Esophagus mucosa (tissue), 1 donor: ENCODE measurements at regions not wholly inside any gene's neighbourhood (a gene's known extent, or its start where the extent isn't known, plus 50 kb on each side); places are given as distances from the start of the nearest gene placed in this dataset.

Experiments used
- ATAC-seq: fragments of 200-7000 bp; cut with Tn5 transposase; one replicate; pipeline ENCODE4 v1.9.1; 2020
- donor health status: DM: yes; HTN: yes; CAD: no.

GRCh38 chr6:147621263-147621662, 112.8 kb downstream of the SAMD5 start:
- ATAC-seq: no peak

- no peak for ATAC-seq
Observed at GRCh38 chr6:147621961-147622360, 113.5 kb downstream of the SAMD5 start.

- ATAC-seq: no peak
Observed at GRCh38 chr6:147624946-147625515, 116.5 kb downstream of the SAMD5 start.

- no peak for ATAC-seq
Observed at GRCh38 chr6:147625946-147626345, 117.5 kb downstream of the SAMD5 start.

- ATAC-seq: no peak
Observed at GRCh38 chr6:147627411-147627810, 118.9 kb downstream of the SAMD5 start.

GRCh38 chr6:147633191-147633590, 124.7 kb downstream of the SAMD5 start:
- ATAC-seq: no peak

- ATAC-seq: no peak
Observed at GRCh38 chr6:147637620-147638195, 129.2 kb downstream of the SAMD5 start.

GRCh38 chr6:147639279-147639678, 130.8 kb downstream of the SAMD5 start:
- no peak for ATAC-seq

GRCh38 chr6:147640606-147641005, 132.1 kb downstream of the SAMD5 start:
- ATAC-seq: no peak

- ATAC-seq: no peak
Observed at GRCh38 chr6:147641511-147641910, 133.0 kb downstream of the SAMD5 start.

- ATAC-seq: no peak
Observed at GRCh38 chr6:147642458-147642857, 134.0 kb downstream of the SAMD5 start.

GRCh38 chr6:147643341-147644200, 135.1 kb downstream of the SAMD5 start:
- ATAC-seq: no peak

GRCh38 chr6:147648916-147649315, 140.4 kb downstream of the SAMD5 start:
- ATAC-seq: no peak

- ATAC-seq: peak; percentile 33
Observed at GRCh38 chr6:147651249-147652063, 143.0 kb downstream of the SAMD5 start.

- no peak for ATAC-seq
Observed at GRCh38 chr6:147653631-147654030, 145.1 kb downstream of the SAMD5 start.

- no peak for ATAC-seq
Observed at GRCh38 chr6:147654103-147654845, 145.8 kb downstream of the SAMD5 start.

- ATAC-seq: no peak
Observed at GRCh38 chr6:147660334-147661311, 152.1 kb downstream of the SAMD5 start.

- ATAC-seq: no peak
Observed at GRCh38 chr6:147662646-147663045, 154.2 kb downstream of the SAMD5 start.

GRCh38 chr6:147664092-147664491, 155.6 kb downstream of the SAMD5 start:
- ATAC-seq: no peak

- ATAC-seq: no peak
Observed at GRCh38 chr6:147666255-147666654, 157.8 kb downstream of the SAMD5 start.

- no peak for ATAC-seq
Observed at GRCh38 chr6:147667082-147667481, 158.6 kb downstream of the SAMD5 start.
